NCI-H2107 treated with DMSO at 0.1 percent for 48 hours (cell line): ENCODE measurements at regions not wholly inside any gene's neighbourhood (a gene's known extent, or its start where the extent isn't known, plus 50 kb on each side); places are given as distances from the start of the nearest gene placed in this dataset.

ENCODE experiments used
- DNase-seq: peaks from one replicate; lab custom pipeline; 2025; ENCODE audit not compliant: unreplicated experiment; lab: John Stamatoyannopoulos, UW

- no peak for DNase-seq
Measured at GRCh38 chr1:243944429-243945160, 94.6 kb upstream of the AKT3 start.

- DNase-seq = no peak
Measured at GRCh38 chr1:243943671-243944428, 93.8 kb upstream of the AKT3 start.

GRCh38 chr1:243942196-243943150 is 92.4 kb upstream of the AKT3 start:
- DNase-seq = no peak

- DNase-seq = no peak
Measured at GRCh38 chr1:243940451-243940850, 90.4 kb upstream of the AKT3 start.

GRCh38 chr1:243939167-243939848 is 89.3 kb upstream of the AKT3 start:
- no peak for DNase-seq

GRCh38 chr1:243938208-243938607 is 88.2 kb upstream of the AKT3 start:
- no peak for DNase-seq

GRCh38 chr1:243933495-243933894 is 83.5 kb upstream of the AKT3 start:
- DNase-seq = no peak

GRCh38 chr1:243931957-243932356 is 81.9 kb upstream of the AKT3 start:
- DNase-seq = no peak

GRCh38 chr1:243930822-243931671 is 81.0 kb upstream of the AKT3 start:
- DNase-seq = no peak

- DNase-seq = no peak
Measured at GRCh38 chr1:243927381-243927780, 77.3 kb upstream of the AKT3 start.

- DNase-seq = no peak
Measured at GRCh38 chr1:243926803-243927245, 76.8 kb upstream of the AKT3 start.

- no peak for DNase-seq
Measured at GRCh38 chr1:243926299-243926698, 76.3 kb upstream of the AKT3 start.

- no peak for DNase-seq
Measured at GRCh38 chr1:243924588-243925349, 74.7 kb upstream of the AKT3 start.

- DNase-seq = no peak
Measured at GRCh38 chr1:243924188-243924587, 74.1 kb upstream of the AKT3 start.

- DNase-seq = no peak
Measured at GRCh38 chr1:243923292-243924171, 73.5 kb upstream of the AKT3 start.

GRCh38 chr1:243921111-243921510 is 71.1 kb upstream of the AKT3 start:
- DNase-seq = no peak

- DNase-seq = no peak
Measured at GRCh38 chr1:243917863-243918565, 68.0 kb upstream of the AKT3 start.
